LoVo (cell line): ENCODE measurements at regions not wholly inside any gene's neighbourhood (a gene's known extent, or its start where the extent isn't known, plus 50 kb on each side); places are given as distances from the start of the nearest gene placed in this dataset.

Experiments used
- DNase-seq: peaks from one replicate; pipeline ENCODE4 v3.0.0-alpha.2; 2016; ENCODE audit warnings: low spot score

DNA sequence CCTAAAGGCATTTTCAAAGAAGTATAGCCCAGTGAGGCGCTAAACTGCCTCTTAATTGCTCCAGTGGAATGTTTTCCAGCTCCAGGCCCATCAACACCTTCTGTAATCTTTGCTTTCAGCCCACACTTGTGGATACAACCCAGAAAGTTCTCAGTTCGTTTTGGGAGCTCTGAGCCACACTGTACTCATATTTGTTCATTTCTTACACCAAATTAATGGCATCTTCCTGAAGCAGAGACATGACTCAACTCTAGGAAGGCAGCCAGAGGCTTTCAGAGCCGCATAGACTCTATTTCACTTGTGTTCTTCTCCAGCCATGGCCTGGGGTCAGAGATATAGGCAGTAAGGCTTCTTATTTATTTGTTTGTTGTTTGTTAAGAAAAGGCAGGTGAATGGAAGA is 175.5 kb upstream of the NCAM1 start:
- no peak for DNase-seq

DNA sequence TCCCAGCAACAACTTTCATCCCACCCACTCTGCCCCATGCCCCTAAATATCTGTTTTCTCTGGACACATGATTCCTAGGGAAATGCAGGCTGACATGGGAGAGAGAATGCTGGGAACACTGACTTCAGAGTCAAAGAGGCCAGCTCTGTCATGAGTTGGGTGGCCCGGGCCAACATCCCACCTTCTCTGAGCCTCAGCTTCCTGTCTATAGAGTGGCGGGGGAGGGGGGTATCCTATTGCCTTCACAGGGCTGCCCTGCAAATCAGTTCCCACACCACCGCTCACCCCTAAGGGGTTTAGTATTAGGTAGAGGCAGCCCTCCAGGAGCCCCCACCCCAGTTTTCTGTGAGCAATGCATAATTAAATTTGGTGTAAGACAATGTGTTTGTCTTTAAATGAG is 175.0 kb upstream of the NCAM1 start:
- DNase-seq = no peak

DNA sequence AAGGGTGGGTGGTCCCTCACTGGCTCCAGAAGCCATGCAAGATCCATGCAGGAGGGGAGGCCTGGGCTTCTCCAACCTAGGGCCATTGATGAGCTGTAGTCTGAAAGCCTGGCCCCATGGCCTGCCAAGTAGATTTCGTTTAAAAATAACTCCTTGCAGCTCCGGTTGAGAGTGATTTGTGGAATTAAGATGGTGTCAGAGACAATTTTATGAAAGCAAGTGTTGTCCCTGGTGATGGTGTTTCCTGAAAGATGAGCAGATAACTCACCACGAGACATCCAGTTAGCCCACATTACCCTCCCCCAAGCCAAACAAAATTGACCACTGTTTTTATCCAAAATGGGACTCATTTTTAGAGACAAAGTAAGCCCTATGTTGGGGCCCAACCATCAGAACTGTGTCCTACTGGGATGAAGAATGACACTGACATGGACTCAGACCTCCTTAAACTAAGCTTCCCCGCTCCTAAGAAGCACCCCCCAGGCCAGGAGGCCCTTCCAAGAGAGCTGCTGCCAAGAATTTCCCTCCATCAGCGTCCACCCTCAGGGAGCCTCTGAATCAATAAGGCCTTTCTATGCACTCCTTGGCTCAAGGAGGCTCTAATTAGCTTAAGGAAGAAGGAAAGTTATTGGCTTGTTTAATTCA is 174.2 kb upstream of the NCAM1 start:
- DNase-seq = no peak

DNA sequence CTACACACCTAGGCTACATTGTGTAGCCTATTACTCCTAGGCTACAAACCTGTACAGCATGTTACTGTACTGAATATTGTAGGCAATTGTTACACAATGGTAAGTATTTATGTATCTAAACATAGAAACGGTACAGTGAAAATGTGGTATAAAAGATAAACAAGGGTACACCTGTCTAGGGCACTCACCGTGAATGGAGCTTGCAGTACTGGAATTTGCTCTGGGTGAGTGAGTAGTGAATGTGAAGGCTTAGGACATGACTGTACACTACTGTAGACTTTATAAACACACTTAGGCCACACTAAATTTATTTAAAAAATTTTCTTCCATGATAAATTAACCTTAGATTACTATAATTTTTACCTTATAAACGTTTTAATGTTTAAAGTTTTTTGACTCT is 171.7 kb upstream of the NCAM1 start:
- DNase-seq = no peak

DNA sequence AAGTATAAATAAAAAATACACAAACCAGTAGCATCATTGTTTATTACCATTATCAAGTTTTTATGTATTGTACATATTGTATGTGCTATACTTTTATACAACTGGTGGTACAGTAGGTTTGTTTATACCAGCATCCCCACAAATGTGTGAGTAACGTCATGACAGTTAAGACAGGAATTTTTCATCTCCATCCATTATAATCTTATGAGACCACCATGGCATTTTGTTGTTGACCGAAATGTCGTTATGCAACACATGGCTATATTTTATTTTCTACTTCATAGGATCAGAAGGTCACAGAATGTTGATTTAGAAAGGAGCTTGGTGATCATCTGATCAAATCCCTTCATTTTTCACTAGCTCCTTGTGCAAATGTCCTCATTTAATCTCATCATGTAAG is 170.9 kb upstream of the NCAM1 start:
- no peak for DNase-seq

DNA sequence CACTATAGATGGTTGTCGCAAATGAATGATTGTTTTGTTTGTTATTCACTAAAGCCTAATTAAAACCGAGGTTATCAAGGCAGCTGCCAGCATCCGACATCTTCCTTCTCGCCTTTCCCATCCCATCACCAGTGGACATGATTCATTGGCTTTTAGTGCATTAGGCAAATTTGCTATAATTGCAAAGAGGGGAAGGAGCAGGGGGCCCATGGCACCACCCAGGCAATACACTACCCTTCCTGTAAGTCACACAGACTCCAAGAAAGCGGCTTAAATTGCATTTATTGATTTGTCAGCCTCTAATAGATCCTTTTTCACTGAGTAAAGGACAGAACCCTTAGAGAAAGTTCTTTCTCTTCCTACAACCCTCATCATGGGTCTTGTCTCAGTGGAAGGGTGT is 169.2 kb upstream of the NCAM1 start:
- DNase-seq = no peak

DNA sequence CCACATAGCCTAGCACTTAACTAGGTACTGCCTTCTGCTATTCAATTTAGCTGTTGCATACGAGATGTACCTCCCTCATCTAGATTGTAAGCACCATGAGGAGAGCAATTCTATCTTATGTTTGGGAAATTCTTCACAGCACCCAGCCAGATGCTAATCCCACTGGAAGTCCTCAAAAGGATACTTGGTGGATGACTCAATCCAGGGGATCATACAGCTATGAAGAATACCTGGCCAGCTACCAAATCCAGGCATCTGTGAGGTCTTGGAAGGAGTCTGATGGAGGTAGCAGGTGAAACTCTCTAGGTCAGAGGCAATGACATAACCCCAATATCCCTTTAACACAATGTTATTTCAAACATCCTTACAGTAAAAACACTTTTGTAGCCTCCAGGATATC is 167.8 kb upstream of the NCAM1 start:
- no peak for DNase-seq

DNA sequence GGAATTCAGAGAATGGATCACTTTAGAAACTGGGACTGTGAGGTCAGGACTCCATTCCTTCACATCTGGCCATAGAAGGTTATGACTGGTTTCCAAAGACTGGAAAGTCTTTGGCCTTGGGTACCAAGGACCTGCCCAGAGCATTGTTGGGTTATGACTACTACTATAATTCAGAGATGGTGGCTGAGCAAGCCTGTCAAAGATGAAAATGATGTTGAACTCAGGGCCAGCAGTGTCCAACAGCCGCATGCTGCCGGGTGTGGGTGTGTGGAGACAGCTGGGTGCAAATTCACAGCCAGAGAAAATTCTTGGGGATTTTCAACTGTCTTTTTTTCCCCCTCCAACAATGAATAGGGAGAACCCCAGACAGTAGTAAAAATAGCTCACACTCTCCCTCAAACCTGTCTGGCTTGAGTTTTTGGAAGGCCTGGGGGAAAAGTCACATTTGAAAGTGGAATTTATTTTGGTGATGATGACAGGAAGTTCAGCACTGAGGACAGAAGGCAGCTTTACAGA is 166.8 kb upstream of the NCAM1 start:
- no peak for DNase-seq

DNA sequence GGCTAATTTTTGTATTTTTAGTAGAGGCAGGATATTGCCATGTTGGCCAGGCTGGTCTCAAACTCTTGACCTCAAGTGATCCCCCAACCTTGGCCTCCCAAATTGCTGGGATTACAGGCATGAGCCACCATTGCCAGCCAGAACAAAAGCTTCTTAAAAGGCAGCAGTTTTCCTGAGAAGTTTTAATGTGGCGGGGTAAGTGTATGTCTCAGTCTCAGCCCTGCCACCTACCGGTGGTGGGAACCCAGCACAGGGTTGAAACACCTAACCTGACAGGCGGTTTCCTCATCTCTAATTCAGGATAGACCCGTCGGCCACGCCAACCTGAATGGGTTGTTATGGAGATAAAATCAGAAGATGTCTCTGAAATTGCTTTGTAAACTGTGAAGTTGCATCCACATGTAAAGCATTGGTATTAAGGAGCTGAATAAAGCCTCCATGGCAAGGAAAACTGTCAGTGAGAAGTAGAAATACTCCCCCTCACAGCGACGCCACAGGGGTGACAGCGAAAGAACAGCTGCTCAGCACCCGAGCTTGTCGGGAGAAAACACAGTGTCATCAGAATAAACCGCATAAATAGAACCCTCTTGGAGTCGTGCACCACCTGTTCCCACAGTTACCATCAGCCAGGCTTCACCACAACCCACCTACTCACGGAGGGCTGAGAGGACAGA is 165.9 kb upstream of the NCAM1 start:
- DNase-seq = peak; percentile 52

DNA sequence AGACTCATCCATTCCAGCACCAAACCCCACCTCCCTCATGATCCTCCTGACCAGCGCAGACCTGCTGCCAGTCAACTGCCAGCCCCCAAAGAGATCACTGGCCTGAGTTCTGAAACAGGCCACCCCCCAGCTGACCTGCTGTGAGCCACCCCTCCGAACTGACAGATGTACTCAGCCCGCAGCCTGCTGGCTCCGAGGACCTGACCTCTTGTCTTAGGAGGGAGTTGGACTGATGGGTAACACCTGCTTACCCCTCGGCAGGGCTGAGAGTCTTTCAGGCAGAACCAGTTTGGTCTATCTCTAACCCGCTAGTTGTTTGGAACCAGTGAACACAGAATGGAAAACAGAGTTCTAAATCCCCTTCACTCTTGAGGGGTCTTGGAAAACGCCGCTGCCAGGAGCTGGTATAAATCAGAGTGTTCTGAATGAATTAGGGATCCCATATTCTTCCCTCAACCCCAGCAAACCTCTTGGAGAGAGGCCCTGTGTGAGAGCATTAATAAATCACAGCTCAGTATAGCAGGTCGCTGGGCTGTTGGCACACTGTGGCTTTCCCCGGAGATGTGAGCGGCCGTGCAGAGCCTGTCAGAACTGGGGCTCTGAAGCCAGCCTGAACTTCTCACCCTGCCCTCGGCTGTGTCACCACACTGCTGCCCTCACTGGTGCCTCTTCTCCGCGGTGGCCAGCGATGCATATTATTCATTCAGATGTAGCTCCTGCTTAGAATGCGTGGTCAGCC is 165.1 kb upstream of the NCAM1 start:
- no peak for DNase-seq

DNA sequence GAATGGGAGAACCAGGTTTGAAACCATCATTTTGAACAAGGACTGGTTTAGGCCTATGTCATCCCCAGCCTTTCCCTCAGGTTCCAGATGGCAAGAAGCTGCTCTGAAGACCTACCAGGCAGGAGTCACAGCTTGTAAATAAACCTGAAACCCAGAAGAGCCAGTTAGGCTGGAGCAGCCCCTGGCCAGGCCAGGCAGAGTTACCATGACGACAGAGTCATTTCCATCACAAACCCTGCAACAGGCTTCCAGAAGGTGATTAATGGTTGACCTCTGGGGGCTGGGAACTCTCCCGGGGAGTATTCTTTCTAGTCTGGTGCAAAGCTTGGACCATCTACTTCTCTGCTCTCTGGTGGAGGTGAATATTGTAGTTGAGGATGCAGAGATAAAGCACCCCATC is 164.1 kb upstream of the NCAM1 start:
- no peak for DNase-seq

DNA sequence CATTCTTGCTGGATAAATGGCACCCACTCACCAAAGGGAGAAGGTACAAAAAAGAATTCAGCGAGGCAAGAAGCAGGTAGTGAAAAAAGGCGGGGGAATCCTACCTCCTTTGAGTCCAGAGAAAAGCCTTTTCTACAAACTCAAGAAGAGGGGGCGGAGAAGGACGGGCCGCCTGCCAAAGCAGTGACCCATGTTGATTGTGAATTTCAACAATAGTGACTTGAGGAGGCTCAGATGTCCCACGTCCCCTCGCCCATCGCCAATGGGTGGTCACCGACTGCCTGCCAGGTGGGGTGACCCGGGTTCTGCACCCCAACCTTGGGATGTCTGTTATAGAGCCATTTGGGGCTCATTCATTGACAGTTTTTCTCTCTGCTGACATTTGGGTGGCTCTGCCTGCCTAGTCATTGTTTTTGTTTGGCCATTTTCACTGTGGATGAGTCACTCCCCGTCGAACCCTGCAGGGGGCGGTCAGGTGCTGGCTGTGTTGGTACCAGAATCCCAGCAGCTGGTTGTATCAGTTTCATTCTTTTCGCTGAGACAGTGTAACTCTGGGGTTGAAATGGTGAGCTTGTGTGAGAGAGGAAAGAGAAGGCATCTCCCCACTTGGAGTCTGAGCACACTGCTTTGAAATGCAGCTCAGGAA is 163.4 kb upstream of the NCAM1 start:
- no peak for DNase-seq

DNA sequence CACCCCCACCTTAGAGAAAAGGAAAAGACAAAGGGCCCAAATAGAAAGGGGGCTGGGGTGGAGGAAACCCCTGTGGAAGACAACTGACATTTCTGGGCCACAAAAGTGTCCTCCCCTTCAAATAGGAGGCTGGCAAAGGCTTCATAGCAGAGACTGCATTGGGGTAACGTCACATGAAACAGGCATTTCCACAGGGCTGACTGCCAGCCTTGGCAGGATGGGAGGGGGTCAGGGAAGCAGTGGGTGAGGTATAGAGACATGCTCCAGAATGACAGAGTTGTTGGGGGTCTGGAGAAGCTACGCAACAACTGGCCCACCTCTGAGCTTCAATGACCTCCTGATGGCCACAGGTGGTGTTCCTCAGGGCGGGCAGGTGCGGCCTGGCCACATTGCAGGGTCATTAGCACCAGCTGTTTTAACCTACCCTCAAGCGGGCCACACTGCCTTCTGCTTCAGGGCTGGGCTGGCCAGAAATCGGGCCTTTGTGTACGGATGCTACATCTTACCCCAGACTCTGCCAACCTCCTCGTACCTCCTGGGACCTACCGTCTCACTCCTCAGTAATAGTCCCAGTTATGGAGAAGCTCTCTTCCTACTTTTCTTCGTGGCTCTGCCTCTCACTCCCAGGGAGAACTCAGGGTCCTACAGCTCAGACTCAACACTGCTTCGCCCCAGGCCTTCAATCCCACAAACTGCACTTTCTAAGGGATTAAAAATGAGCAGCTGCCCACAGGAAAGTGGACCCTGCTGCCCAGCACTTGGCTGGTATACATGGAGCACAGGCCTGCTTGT is 160.0 kb upstream of the NCAM1 start:
- no peak for DNase-seq

DNA sequence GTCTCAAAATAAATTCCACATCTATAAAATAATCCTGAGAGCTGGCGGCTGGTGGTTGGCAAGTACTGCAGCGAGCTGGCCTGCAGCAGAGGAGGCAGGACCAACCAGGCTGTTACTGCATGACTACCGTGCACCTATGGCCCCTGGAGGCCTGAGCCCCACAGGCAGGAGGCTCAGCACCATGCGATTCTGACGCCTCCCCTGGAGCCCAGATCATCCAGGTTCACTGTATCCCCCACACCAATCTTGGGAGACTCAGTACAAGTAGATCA is 159.5 kb upstream of the NCAM1 start:
- no peak for DNase-seq

DNA sequence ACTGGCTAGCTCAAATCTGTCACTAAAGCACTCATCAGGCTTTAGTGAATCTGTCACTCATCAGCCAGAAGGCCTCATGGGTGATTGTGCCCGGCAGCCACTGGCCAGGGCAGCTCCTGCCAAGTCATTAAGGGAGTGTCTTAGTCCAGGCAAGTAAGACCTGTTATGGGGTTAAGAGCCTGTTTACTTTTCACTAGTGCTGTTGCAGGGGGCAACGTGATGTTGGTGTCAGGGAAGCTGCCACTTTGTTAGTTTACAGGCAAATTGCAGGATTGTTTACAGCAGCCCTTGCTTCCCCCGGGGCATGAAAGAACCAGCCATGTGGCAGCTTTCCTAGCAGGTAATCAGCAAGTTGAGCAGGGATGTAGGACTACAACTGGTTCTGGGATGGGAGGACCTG is 155.6 kb upstream of the NCAM1 start:
- DNase-seq = no peak

DNA sequence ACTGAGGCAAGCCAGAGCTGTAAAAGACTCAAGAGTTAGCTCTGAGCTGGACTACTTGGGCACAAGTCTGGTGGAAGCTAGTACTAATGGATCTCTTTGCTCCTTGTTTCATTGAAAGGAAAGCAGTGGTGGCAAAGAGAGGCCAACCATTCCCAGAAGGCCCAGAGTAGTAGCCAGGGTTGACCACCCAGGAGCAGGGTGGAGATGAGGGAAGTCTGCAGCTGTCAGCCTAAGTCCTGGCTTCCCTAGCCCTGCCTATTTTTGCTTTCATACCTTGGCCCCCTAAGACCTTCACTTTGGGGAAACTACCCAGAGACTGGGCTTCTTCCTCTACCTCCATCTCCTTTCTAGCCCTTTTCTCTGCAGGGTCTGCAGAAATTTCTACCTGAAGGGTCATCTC is 155.0 kb upstream of the NCAM1 start:
- DNase-seq = no peak

DNA sequence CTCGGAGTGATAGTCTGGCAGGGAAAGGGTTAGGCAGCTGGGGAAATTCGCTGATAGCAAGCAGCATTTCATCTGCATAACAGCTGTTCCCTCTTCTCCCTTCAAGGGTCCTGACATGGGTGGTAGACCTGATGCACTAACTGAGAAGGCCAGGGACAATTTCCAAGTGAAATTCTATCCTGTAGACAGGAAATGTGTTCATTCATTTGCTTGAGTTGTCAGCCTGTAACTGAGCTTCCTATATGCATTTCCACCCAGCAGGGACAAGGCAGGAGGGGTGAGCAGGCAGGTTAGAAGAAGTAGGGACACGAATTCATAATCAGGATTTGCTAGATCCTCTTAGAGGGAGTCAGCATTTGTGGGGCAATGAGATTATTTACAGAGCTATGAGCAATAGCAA is 154.3 kb upstream of the NCAM1 start:
- no peak for DNase-seq

DNA sequence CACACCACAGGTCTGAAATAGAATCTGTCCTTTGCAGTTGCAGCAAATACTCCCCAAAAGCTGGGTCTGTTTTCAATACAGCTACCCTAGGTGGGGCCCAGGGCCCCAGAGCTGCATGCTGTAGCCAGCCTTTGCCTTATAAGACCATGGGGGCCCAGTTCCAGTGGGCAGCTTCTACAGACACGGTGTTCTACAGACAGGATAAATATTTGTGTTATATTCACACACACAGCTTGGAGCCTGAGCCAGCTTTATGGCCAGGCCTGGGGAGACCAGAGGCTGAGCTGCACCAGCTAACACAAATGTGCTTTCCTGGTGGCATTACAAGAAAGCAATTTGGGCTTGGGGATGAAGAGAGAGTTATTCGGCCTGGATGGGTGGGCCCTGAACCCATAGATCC is 151.8 kb upstream of the NCAM1 start:
- DNase-seq = no peak

DNA sequence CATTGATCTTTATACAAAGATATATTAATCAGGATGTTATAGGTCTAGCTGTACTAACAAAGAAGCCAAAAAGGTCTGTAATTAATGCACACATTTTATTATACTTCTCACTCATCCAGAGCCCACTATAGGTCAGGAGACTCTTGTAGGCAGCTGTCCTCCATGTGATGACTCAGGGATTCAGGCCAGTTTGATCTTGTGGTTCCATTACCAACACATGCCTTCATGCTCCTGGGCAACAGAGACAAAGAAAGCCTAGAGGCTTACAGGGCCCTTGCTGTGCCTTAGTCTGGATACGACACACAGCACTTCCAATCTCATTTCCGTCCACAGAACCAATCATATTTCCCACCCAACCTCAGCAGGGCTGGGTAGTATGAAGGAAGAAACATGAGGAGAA is 150.3 kb upstream of the NCAM1 start:
- no peak for DNase-seq

DNA sequence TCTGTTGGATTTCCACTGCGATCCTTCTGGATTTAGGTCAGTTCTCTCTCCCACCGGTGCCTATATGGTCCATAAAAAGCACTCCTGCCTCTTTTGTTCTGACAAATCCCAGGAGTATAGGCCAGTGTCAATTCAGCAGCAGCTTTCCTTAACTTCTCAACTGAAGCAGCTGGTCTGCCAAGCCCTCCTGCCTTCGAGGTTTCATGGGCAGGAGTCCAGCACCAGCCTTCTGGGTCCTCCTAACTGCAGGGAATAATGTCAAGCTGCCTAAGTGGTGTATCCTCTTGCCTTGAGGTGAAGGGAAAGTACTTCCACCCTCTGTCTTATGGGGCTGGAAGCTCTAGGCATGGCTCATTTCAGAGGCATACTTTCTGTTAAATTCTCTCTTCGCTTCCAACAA is 149.4 kb upstream of the NCAM1 start:
- DNase-seq = no peak

DNA sequence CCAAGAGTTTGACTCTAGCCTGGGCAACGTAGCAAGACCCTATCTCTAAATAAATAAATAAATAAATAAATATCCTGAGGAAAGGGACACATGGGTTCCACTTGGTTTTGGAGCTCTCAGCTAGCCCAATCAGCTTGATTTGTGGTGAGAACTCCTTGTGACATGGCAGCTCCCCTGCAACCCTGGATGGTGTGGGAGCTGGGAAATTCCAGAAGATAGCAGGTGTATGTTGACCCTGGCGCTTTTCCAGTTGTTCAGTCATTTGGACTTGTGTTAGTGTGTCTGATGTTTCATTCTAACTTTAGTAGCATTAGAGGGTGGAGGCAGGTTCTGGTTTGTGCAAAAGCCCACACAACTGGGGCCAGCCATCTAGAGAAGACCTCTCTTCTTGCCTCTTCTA is 148.5 kb upstream of the NCAM1 start:
- no peak for DNase-seq

DNA sequence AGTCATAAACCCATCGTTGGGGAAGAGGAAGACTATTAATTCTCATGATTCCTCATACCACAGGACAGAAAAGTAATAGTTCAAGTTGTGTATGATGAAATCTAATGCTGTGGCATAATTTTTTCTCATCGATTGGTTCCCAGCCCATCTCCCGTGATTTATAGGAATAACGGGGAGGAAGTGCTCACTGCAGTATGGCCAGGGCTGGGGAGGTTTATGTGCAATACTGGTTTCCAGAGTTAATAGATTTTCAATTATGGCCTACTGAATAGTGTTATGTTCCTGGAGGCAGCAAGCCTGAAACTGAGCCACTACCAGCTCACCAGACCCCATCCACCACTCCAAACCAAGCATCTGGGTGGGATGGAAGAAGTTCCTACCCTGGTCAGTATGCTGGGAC is 147.1 kb upstream of the NCAM1 start:
- no peak for DNase-seq
